ENCODE measurements at regions not wholly inside any gene's neighbourhood (a gene's known extent, or its start where the extent isn't known, plus 50 kb on each side); places are given as distances from the start of the nearest gene placed in this dataset.

GRCh38 chr6:68010936-68011335 lies 624.1 kb upstream of the ADGRB3 start (continued):
- TF ChIP-seq CHD7 (IDR thresholded peaks at IDR 0.05; ENCODE audit: insufficient replicate concordance, low read length) = no peak
- no peak for TF ChIP-seq RNF2 (IDR thresholded peaks at IDR 0.05; ENCODE audit: borderline replicate concordance, low read depth, low read length, missing control alignments, poor library complexity, severe bottlenecking)
- TF ChIP-seq SIN3A (conservative IDR thresholded peaks at IDR 0.05 in 1 of 2, IDR thresholded peaks at IDR 0.05 in 1 of 2; ENCODE audit: low read depth in 1 of 2, low read length in 2 of 2) = no peak
- TF ChIP-seq KDM5A (IDR thresholded peaks at IDR 0.05; ENCODE audit: low read length) = no peak
- no peak for TF ChIP-seq HDAC2 (IDR thresholded peaks at IDR 0.05; ENCODE audit: borderline replicate concordance in 1 of 2, low read depth in 2 of 2, low read length in 2 of 2)
- no peak for TF ChIP-seq TCF12 (IDR thresholded peaks at IDR 0.05; ENCODE audit: low read depth, low read length)
- no peak for TF ChIP-seq KDM4A (IDR thresholded peaks at IDR 0.05; ENCODE audit: low read depth, low read length, severe bottlenecking)
- no peak for TF ChIP-seq SAP30 (IDR thresholded peaks at IDR 0.05; ENCODE audit: insufficient read depth, insufficient replicate concordance, low read length)
- TF ChIP-seq SP4 (IDR thresholded peaks at IDR 0.05; ENCODE audit: low read length) = no peak
- no peak for TF ChIP-seq POU5F1 (IDR thresholded peaks at IDR 0.05; ENCODE audit: low read depth, low read length)

Data from H1 (cell line).